Kidney glomerular epithelial cell (primary cell): ENCODE measurements at regions not wholly inside any gene's neighbourhood (a gene's known extent, or its start where the extent isn't known, plus 50 kb on each side); places are given as distances from the start of the nearest gene placed in this dataset.
A peak's percentile ranks its signal among the peaks of the same experiment; 100 is the strongest.

Experiments
- DNase-seq: peaks from one replicate; lab custom pipeline; 2025; lab: John Stamatoyannopoulos, UW

DNA sequence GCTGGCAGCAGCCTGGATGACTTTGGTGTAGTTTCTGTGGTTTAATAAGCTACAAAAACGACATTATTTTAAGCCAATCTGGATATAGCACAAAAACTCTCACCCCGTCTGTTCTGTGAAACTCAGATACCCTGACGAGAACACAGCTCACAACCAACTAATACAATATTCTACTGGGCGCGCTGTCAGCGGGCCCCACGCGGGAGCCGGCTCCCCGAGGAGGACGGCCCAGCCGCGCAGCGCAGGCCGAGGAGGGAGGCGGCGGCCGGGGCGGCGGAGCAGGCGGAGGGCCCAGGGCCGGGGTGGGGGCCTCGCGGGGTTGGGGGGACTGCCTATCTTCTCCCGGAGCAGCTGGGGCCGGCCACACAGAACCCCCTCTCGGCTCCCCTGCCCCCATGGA, 87.2 kb upstream of the POU3F1 start:
- DNase-seq = no peak

GRCh38 chr1:38133304-38133703, 86.7 kb upstream of the POU3F1 start:
- DNase-seq = no peak

- peak; percentile 26 for DNase-seq
Measured at GRCh38 chr1:38132681-38133080, 86.1 kb upstream of the POU3F1 start.

DNA sequence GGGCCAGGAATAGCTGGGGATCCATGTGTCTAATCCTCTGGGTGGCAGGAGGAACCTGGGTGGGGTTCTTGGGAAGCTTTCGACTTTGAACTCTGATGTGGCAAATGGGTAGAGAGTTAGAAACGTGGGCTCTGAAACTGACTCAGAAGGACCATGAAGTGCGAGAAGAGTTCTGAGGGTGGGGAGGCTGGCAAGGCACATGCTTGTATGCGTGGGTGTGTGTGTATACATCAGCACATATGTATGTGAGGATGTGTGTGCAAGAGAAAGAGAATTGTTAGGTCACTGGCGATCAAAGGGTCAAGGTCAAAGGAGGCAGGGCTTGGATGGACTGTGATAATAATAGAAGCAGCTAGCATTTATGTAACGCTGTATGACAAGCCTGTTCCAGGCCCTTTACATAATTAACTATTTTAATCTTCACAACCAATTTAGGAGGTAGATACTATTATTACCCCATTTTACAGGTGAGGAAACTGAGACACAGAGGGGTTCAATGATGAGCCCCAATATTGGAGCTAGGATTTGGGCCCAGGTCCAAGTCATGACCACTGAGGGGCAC, 84.5 kb upstream of the POU3F1 start:
- DNase-seq = no peak

- DNase-seq = no peak
Measured at GRCh38 chr1:38129971-38130370, 83.4 kb upstream of the POU3F1 start.

DNA sequence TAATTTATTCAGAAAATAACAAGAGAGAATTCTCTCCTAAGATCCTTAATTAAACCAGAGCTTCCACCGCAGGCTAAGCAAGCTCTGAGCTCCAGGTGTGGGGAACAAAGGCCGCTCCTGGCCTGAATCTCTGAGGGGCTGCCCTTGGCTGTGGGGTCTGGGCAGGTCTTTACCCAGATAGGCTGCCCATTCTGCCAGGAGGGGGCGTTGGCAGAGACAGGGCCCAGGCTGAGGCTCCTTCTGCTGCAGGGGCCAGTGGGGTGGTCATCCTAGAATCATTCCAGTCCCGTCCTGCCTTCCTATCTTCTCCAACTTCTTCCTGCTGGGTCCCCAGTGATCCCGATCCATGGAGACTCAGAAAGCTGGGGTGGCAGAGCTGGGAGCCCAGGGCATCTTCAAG, 82.9 kb upstream of the POU3F1 start:
- no peak for DNase-seq

DNA sequence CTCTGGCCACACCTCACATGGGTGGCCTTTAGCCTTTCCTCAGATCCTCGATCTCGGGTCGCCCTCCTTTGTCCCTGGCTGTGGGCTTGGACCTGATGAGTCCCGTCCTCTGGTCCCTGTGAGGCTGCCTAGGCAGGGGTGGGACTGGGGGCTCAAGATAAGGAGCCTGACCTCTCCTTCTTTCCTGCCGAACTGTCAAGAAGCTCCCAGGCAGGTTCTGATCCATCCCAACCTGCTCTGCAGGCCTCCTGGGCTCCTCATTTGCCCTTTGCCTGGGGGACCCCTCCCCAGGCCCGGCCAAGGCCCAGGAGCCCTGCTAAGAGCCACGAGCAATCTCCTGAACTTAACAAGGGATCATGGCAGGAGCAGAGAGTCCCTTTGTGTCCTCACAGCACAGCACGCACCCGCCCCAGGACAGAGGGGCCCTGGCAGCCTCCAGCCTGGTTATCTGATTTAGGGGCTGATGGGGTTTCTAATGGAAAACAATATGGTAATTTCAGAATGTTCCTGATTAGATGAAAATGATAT, 82.4 kb upstream of the POU3F1 start:
- no peak for DNase-seq

DNA sequence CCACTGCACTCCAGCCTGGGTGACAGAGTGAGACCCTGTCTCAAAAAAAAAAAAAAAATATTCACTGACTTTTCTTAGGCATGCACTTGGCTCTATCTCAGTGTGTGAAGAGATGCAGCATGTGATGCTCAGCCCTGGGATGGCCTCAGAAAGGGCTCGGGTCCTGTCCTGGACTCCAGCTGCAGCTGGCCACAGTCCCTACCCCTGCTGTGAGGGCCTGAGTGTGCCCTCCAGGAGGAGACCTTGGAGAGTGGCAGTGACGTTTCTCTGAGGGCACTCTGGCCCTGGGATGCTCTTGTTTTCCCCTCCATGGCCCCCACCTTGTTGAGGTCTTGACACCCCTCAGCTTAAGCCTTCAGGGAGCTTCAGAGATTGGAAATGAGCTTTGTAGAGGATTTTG, 81.9 kb upstream of the POU3F1 start:
- no peak for DNase-seq

DNA sequence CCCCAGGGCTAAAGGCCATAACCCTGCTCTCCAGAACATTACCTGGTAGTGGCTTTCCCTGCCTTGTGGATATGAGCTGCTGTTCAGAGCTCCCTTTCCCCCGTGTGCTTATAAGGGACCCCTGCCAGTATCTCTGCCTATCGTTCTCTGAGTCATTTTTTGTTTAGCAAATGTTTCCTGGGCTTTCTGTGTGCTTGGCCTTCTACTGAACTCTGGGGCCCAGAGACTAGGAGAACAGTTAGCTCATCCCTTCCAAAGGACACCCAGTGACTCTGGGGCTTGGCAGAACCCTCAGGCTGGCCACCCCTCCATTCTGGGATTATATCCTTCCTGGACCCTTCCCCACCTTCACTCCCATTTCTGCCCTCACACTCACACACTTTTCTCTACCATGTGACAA, 80.8 kb upstream of the POU3F1 start:
- no peak for DNase-seq

DNA sequence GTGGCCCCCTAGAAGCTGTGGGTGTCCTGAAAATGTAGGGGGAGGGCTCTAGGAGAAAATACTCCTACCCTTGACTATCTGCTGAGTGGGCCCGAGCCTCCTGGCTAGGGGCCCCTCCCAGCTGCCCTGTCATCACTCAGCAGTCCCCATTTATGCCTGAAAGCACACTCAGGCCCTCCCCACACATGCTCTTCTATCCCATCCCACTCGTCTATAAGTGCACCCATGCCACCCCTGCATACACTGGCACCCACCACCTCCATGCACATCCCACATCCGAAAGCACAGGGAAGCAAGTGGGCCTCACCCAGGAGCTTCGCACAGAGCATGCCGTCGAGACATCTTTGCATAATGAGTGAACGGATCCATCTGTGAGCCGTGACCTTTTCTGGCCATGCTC, 80.4 kb upstream of the POU3F1 start:
- DNase-seq = no peak

DNA sequence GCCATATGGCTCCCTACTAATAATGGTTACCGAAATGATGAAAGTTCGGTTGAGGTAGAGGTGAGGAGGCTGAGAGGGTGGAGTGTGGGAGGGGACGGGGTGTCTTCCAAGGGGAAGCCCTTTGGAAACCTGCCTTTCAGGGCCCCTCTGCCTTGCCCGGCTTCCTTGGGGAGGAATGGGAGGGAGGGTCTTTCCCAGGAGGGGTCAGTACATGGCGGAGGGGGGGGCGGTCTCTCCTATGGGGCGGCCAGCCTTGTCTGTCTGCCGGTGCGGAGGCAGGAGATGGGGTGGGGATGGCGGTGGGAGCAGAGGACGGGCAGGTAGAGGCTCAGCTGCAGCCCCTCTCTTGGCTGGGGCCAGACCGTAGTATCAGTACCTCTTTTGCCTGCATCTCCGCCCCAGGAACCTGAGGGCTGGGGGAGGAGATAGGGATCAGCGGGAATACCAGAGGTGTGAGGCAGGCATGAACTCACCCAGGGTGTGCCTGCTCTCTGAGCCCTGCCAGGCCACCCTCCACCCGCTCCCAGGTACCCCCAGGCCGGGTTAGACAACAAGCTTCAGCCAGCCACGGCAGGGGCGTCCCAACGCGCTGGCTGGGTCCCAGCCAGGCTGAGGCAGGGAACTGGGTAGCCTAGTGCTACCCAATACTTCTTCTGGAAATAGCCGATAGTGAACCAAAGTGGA, 79.4 kb upstream of the POU3F1 start:
- no peak for DNase-seq

DNA sequence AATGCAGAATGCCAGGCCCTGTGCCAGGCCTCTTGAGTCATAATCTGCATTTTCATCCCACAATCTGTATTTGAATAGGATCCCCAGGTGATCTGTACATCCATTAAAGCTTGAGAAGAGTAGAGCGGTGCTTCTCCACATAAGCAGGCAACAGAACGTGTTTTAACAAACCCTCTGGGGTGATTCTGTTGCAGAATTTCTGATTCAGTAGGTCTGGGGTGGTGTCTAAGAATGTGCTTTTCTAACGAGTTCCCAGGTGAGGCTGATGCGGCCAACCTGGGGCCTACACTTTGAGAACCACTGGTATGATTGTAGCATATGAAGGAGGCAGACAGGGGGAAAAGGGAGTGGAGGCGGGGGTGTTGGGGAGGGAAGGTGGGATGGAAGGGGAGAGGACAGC, 78.4 kb upstream of the POU3F1 start:
- DNase-seq = no peak

DNA sequence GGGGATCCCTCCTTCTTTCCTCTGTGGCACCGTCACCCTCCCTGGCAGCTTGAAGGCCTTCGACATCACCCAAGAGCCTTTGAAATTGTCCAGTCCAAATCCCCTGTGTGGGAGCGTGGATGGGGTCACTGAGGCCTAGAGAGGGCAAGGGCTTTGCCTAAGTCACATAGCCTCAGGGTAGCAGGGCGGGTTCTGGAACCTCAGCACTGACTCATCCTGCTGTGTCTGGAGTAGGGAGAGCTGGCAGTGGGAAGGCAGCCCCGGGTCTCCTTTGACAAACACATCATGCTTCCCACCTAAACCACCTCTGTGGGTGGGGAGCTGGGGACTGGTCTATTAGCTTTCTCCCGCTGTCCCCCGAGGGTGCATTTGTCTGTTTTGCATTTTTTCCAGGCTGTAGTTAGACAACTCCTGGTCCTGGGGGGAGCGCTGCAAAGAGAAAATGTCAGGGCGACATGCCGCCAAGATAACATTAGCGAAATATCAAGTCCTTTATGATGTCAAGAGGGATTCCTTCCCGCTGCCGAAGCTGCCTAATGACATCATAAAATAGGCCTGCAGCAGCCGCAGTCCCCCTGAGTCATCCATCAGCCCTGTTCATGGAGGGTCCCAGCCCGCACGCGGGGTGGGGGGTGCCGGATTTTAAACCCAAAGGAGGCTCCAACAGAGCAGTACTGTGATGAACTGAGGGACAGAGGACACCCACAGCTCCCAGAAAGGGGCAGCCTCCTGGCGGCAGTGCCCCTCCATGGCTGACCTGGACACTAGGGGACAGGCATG, 77.0 kb upstream of the POU3F1 start:
- DNase-seq = no peak

DNA sequence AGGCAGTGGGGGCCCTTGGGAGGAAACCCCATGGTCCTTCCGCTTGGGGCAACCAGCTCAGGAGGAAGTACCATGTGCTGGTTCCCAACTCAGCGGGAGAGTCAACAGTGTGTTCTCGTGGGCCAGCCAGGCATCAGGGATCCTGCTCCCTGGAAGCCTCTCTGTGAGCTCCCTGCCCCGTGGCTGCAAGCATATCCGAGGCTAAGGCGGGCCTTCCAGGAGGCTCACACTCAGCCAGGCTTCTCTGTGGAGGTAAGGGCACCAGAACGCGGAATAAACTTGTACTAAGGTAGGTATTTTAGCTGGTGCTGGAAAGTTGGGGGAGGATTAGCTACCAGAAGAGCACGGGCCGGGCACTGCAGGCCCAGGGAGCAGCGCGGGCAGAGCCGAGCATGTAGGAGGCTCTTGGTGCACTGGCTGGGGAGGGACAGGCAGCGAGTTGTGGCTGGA, 74.7 kb upstream of the POU3F1 start:
- no peak for DNase-seq

- DNase-seq = no peak
Measured at GRCh38 chr1:38120552-38121230, 74.1 kb upstream of the POU3F1 start.

GRCh38 chr1:38118976-38119375, 72.4 kb upstream of the POU3F1 start:
- no peak for DNase-seq

DNA sequence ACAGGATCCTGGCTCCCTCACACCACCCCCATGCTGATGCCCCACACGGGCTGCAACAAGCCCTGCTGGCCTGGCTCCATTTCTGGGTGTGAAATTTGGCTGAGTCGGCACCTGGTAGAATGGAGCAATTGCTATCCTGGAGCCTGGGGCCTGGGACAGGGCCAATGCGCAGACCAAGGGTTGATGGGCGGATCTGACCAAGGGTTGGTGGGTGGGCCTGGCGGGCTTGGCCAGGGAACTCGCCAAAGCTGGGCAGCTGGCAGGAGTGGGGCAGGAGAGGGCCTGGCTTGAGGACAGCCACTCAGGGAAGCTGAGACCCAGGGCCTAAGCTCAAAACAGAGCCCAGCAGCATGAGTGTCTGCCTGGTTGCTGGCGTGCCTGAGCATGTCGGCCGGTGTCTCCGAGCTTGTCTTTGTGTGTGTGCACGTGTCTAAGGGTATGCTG, 70.9 kb upstream of the POU3F1 start:
- DNase-seq = no peak

DNA sequence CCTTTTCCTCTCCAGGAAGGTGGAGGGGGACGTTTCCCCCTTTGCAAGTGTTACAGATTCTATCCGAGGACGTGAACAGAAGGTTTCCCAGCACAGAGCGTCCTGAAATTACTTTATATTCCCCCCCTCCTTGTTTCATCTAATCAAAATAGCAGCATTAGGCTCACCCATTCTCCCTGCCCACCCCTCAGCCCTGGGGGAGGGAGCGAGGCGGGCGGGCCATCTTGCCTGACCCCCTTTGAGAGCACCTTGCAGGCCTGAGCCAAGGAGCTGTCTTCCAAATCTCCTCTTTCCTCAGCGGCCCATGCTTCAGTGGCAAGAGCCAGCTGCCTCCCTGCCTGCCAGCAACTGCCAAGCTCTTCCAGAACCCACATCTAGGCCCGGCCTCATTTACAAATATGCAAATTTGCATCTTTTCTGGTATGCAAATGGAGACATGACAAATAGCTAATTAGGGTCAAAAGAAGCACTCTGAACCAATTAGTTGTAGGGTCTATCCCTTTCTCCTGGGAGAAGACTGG, 69.1 kb upstream of the POU3F1 start:
- DNase-seq = no peak

GRCh38 chr1:38115226-38115625, 68.6 kb upstream of the POU3F1 start:
- no peak for DNase-seq

DNA sequence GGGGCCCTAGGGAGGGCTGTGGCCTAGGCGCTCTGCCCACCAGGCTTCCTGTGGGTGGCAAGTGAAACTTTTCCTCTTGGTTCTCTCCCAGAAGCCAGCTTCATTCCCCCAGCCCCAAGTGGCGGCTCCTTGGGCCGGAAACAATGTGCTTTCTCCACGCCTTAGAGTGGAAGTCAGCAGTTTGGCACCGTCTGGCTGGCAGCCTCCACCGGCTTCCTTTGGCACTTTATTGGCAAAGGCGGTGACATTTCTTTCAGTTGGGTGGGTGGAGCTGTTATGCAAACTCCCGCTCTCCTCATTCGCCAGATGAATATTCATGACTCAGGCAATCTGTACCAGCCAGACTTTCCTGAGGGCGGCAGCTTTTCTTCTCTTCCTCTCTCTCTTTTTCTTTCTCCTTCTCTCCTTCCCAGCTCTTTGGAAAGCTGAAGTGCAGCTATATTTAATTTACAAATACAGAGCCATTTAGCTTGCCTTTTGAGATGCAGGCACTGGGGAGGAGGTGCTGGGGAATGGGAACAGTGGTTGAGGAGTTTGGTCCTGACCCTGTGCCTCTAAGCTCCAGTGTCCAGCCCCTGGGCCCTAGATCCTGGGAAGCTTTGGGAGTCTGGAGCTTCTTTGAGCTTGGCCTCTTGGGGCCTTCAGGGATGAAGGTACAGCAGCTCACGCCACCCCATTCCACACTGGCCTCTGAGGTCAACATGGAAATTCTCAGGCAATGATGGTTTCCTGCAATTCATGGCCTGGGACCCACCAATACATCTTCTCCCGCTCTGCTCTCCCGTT, 67.8 kb upstream of the POU3F1 start:
- no peak for DNase-seq

GRCh38 chr1:38113159-38113666, 66.6 kb upstream of the POU3F1 start:
- DNase-seq = no peak
